ENCODE measurements at regions not wholly inside any gene's neighbourhood (a gene's known extent, or its start where the extent isn't known, plus 50 kb on each side); places are given as distances from the start of the nearest gene placed in this dataset.
"Not testable (repeated sequence)": the region's sequence is repeated elsewhere in the genome, so short reads cannot be mapped to it uniquely, and the experiment has no call there.

- no peak for DNase-seq
Measured at GRCh38 chr12:3421191-3421978, 69.6 kb upstream of the PRMT8 start.

GRCh38 chr12:3424796-3425195, 66.2 kb upstream of the PRMT8 start:
- not testable (repeated sequence) for DNase-seq

GRCh38 chr12:3427956-3428355, 63.0 kb upstream of the PRMT8 start:
- DNase-seq, result no peak

GRCh38 chr12:3428631-3429030, 62.4 kb upstream of the PRMT8 start:
- no peak for DNase-seq

GRCh38 chr12:3429523-3429922, 61.5 kb upstream of the PRMT8 start:
- not testable (repeated sequence) for DNase-seq

GRCh38 chr12:3431686-3432085, 59.3 kb upstream of the PRMT8 start:
- DNase-seq, result no peak

GRCh38 chr12:3432176-3432742, 58.7 kb upstream of the PRMT8 start:
- DNase-seq, result no peak

- no peak for DNase-seq
Measured at GRCh38 chr12:3432868-3433267, 58.1 kb upstream of the PRMT8 start.

GRCh38 chr12:3436461-3437065, 54.4 kb upstream of the PRMT8 start:
- no peak for DNase-seq

GRCh38 chr12:3437986-3438385, 53.0 kb upstream of the PRMT8 start:
- DNase-seq, result no peak

- no peak for DNase-seq
Measured at GRCh38 chr12:3438401-3438800, 52.6 kb upstream of the PRMT8 start.
